OCI-LY1 (cell line): ENCODE measurements at regions not wholly inside any gene's neighbourhood (a gene's known extent, or its start where the extent isn't known, plus 50 kb on each side); places are given as distances from the start of the nearest gene placed in this dataset.

Experiments
- CTCF ChIP-seq: fragments of 200-600 bp; sonication (generic), shearing (Covaris generic); IDR thresholded peaks from 2 replicates; pipeline ENCODE4 v1.5.1; 2017; ENCODE audit warnings: mild to moderate bottlenecking, antibody characterized with exemption, low read length, moderate library complexity, mixed read lengths
- EZH2 ChIP-seq: fragments of 200-600 bp; sonication (generic), shearing (Covaris generic); IDR thresholded peaks from 2 replicates; pipeline ENCODE4 v1.8.0; 2017; ENCODE audit warnings: borderline replicate concordance, mixed run types, mild to moderate bottlenecking, antibody characterized with exemption, low read length, moderate library complexity, mixed read lengths

- TF ChIP-seq EZH2, result no peak
- TF ChIP-seq CTCF, result no peak
Observed at GRCh38 chr4:19133315-19133714, 1111.8 kb upstream of the LCORL start.
